OCI-LY1 (cell line): ENCODE measurements at regions not wholly inside any gene's neighbourhood (a gene's known extent, or its start where the extent isn't known, plus 50 kb on each side); places are given as distances from the start of the nearest gene placed in this dataset.

Source experiments
- H2AFZ ChIP-seq: fragments of 200-600 bp; sonication (generic), shearing (Covaris generic); 2 replicates; pipeline ENCODE4 v1.6.0; 2014; ENCODE audit warnings: antibody characterized with exemption, mild to moderate bottlenecking, low read length
- H3F3A ChIP-seq: fragments of 200-600 bp; sonication (generic), shearing (Covaris generic); 2 replicates; pipeline ENCODE4 v1.6.0; 2014; ENCODE audit warnings: mild to moderate bottlenecking, antibody characterized with exemption, low read length, moderate library complexity; ENCODE audit not compliant: insufficient read depth
- H3K27ac ChIP-seq: fragments of 200-600 bp; sonication (generic); 2 replicates; pipeline ENCODE4 v1.5.1; 2014; ENCODE audit warnings: low read length, mixed run types, mild to moderate bottlenecking, low read depth; ENCODE audit not compliant: poor library complexity, severe bottlenecking
- H3K27me3 ChIP-seq: fragments of 200-600 bp; sonication (generic); 2 replicates; pipeline ENCODE4 v1.6.0; 2014; ENCODE audit warnings: antibody characterized with exemption, mild to moderate bottlenecking, low read length, moderate library complexity; ENCODE audit not compliant: insufficient read depth
- H3K36me3 ChIP-seq: fragments of 200-600 bp; sonication (generic); 2 replicates; pipeline ENCODE4 v1.6.1; 2014; ENCODE audit warnings: mild to moderate bottlenecking, antibody characterized with exemption, low read length, moderate library complexity, mixed read lengths; ENCODE audit not compliant: insufficient read depth
- H3K4me1 ChIP-seq: fragments of 200-600 bp; sonication (generic); 2 replicates; pipeline ENCODE4 v1.5.1; 2014; ENCODE audit warnings: mild to moderate bottlenecking, low read length, moderate library complexity; ENCODE audit not compliant: insufficient read depth, severe bottlenecking
- H3K4me2 ChIP-seq: fragments of 200-600 bp; sonication (generic), shearing (Covaris generic); 2 replicates; pipeline ENCODE4 v1.6.1; 2014; ENCODE audit warnings: low read length
- H3K4me3 ChIP-seq: fragments of 200-600 bp; sonication (generic); 2 replicates; pipeline ENCODE4 v1.5.1; 2014; ENCODE audit warnings: low read length, low read depth, mild to moderate bottlenecking, mixed read lengths; ENCODE audit not compliant: poor library complexity, severe bottlenecking
- H3K79me2 ChIP-seq: fragments of 200-600 bp; shearing (Covaris generic); 2 replicates; pipeline ENCODE4 v1.6.1; 2016; ENCODE audit warnings: mixed run types, low read length, mixed read lengths; ENCODE audit not compliant: insufficient read depth
- H3K9ac ChIP-seq: fragments of 200-600 bp; sonication (generic), shearing (Covaris generic); 2 replicates; pipeline ENCODE4 v1.6.1; 2014; ENCODE audit warnings: mild to moderate bottlenecking, low read length, mixed read lengths
- H3K9me2 ChIP-seq: fragments of 200-600 bp; sonication (generic), shearing (Covaris generic); 2 replicates; pipeline ENCODE4 v1.6.1; 2014; ENCODE audit warnings: low read depth, mild to moderate bottlenecking, low read length, mixed read lengths
- H3K9me3 ChIP-seq: fragments of 200-600 bp; shearing (Covaris generic); 2 replicates; pipeline ENCODE4 v1.6.1; 2014; ENCODE audit warnings: low read length, mixed read lengths
- H4K20me1 ChIP-seq: fragments of 200-600 bp; sonication (generic), shearing (Covaris generic); 2 replicates; pipeline ENCODE4 v1.6.0; 2016; ENCODE audit warnings: mild to moderate bottlenecking, low read length; ENCODE audit not compliant: insufficient read depth
- EZH2 ChIP-seq: fragments of 200-600 bp; sonication (generic), shearing (Covaris generic); IDR thresholded peaks from 2 replicates; pipeline ENCODE4 v1.8.0; 2017; ENCODE audit warnings: borderline replicate concordance, mixed run types, mild to moderate bottlenecking, antibody characterized with exemption, low read length, moderate library complexity, mixed read lengths
- TF ChIP-seq, protein P1 (sequence below): fragments of 200-600 bp; sonication (generic), shearing (Covaris generic); IDR thresholded peaks from 2 replicates; pipeline ENCODE4 v1.5.1; 2017; ENCODE audit warnings: mild to moderate bottlenecking, antibody characterized with exemption, low read length, moderate library complexity, mixed read lengths

DNA sequence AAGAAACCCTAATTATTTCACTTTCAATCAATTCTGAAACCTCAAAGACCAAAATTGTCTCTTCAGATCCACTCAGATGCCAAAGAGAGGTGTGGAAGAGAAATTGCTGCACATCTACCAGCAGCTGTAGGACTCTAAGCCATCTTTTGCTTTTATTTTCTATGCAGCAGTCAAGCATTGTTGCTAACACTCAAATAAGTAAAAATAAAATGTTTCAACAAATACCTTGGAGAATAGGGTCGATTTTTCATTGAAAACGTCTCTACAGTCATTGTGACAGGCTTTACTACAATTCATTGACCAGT is 66.4 kb upstream of the CFAP20DC start:
- H3K36me3 ChIP-seq: no peaks in the 10 kb centered on the region
- no peaks in the 10 kb centered on the region for H3K9me2 ChIP-seq
- no peaks in the 10 kb centered on the region for H3K4me1 ChIP-seq
- TF ChIP-seq, protein P1, sequence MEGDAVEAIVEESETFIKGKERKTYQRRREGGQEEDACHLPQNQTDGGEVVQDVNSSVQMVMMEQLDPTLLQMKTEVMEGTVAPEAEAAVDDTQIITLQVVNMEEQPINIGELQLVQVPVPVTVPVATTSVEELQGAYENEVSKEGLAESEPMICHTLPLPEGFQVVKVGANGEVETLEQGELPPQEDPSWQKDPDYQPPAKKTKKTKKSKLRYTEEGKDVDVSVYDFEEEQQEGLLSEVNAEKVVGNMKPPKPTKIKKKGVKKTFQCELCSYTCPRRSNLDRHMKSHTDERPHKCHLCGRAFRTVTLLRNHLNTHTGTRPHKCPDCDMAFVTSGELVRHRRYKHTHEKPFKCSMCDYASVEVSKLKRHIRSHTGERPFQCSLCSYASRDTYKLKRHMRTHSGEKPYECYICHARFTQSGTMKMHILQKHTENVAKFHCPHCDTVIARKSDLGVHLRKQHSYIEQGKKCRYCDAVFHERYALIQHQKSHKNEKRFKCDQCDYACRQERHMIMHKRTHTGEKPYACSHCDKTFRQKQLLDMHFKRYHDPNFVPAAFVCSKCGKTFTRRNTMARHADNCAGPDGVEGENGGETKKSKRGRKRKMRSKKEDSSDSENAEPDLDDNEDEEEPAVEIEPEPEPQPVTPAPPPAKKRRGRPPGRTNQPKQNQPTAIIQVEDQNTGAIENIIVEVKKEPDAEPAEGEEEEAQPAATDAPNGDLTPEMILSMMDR: no peak
- TF ChIP-seq EZH2: no peak
- H3K4me2 ChIP-seq: no peak overlapping the region
- no peaks in the 10 kb centered on the region for H3K27me3 ChIP-seq
- no peaks in the 10 kb centered on the region for H4K20me1 ChIP-seq
- no peaks in the 10 kb centered on the region for H3K79me2 ChIP-seq
- no peak overlapping the region for H2AFZ ChIP-seq
- H3K27ac ChIP-seq: no peak overlapping the region
- no peaks in the 10 kb centered on the region for H3F3A ChIP-seq
- H3K4me3 ChIP-seq: no peak overlapping the region
- H3K9ac ChIP-seq: no peak overlapping the region
- no peaks in the 10 kb centered on the region for H3K9me3 ChIP-seq

DNA sequence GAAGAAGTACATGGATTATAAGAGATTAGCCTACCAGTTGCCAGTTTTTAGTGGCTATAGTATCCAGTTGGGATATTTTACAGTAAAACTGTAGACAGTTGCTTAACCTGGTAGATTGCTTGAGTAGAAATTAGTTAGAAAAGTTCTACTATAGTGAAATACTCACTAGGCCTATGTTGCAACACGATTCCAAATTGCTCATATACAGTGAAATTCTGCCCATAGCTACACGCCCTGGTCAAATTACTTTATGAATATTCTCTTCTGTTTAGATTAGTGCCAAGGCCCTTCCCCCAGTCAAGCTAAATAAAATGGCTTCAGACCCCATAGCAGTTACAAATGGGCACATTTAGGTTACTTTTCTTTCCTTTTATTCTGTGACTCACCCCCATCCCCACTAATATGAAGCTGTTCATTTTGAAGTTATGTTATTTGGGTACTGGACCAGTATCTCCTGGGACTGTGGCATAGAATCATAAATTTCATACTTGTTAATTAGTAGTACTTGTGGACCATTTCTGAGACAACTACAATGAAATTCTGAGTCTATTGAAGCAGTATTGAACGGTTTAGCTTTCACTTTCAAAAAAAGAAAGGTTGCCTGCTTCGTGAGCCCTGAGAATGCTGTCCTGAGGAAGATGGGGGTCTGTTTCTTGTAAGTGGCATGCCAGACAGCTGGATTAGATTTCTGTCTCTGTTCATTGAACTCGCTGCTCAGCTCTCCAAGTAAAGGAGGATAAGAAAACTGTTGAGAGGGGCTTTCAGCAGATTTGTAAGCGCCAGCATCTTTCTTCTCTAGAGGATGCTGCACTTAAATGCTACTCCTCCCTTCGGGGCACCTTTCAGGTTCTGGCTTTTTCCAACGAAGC is 65.8 kb upstream of the CFAP20DC start:
- H3K9ac ChIP-seq: no peak overlapping the region
- H3K4me2 ChIP-seq: no peak overlapping the region
- H3K36me3 ChIP-seq: no peaks in the 10 kb centered on the region
- no peaks in the 10 kb centered on the region for H3K9me2 ChIP-seq
- no peaks in the 10 kb centered on the region for H3F3A ChIP-seq
- no peaks in the 10 kb centered on the region for H3K4me1 ChIP-seq
- H4K20me1 ChIP-seq: no peaks in the 10 kb centered on the region
- no peaks in the 10 kb centered on the region for H3K79me2 ChIP-seq
- H3K9me3 ChIP-seq: no peaks in the 10 kb centered on the region
- no peaks in the 10 kb centered on the region for H3K27me3 ChIP-seq
- no peak overlapping the region for H3K4me3 ChIP-seq
- no peak overlapping the region for H3K27ac ChIP-seq
- no peak overlapping the region for H2AFZ ChIP-seq
- no peak for TF ChIP-seq EZH2
- TF ChIP-seq, protein P1: no peak

DNA sequence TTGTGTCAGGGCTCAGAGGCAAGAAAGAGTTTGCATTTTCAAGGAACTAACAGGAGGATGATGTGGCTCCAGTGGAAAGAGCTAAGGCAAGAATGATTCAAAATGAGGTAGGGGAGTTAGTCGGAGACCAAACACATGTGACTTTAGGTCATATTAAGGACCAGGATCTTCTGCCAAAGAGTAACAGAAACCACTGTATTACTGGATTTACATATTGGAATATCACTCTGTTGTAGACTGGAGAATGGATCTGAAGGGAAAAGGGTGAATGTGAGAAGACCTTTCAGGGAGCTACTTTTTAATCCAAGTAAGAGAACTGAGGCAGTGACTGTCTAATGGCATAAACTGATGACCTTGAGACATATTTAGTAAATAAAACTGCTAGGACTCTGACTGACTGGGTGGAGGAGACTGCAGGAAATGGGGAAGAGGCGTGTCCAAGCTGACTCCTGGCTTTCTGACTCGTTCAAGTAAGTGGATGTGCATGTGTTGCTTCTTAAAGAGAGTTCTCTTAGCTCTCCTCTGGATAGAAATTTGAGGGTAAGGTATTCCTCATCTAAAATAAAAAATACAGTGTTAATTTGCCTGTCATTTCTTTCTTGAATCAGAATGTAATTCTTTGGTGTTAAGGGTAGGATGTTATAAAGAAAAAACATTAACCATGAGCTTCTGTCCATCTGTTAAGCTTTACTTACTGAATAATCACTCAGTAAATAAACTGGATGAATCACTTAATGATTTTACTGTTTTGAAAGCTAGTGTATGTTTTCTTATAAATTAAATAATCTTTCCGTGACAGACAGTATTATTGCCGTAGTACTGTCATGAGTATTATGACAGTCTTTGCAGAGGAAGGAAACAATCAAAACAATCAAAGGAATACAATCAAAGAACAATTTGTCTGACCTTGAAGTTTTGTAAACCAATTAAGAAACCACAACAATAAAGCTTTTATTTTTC is 58.3 kb upstream of the CFAP20DC start:
- no peaks in the 10 kb centered on the region for H3K9me2 ChIP-seq

More for the DNA sequence above, 58.3 kb upstream of the CFAP20DC start:
- TF ChIP-seq, protein P1: no peak
- TF ChIP-seq EZH2: no peak
- Histone ChIP-seq H3F3A (no peaks in the 10 kb centered on the region), H2AFZ (no peak overlapping the region), H3K9me3 (no peaks in the 10 kb centered on the region), H3K27ac (no peak overlapping the region), H3K4me1 (no peaks in the 10 kb centered on the region), H3K4me3 (no peak overlapping the region), H3K36me3 (no peaks in the 10 kb centered on the region), H3K27me3 (no peaks in the 10 kb centered on the region), H3K4me2 (no peak overlapping the region), H3K9ac (no peak overlapping the region), H4K20me1 (no peaks in the 10 kb centered on the region), H3K79me2 (no peaks in the 10 kb centered on the region)
